Activated gamma-delta T cell (primary cell): ENCODE measurements at regions not wholly inside any gene's neighbourhood (a gene's known extent, or its start where the extent isn't known, plus 50 kb on each side); places are given as distances from the start of the nearest gene placed in this dataset.

Experiments
- DNase-seq: peaks from one replicate; lab custom pipeline; 2025; lab: John Stamatoyannopoulos, UW

DNA sequence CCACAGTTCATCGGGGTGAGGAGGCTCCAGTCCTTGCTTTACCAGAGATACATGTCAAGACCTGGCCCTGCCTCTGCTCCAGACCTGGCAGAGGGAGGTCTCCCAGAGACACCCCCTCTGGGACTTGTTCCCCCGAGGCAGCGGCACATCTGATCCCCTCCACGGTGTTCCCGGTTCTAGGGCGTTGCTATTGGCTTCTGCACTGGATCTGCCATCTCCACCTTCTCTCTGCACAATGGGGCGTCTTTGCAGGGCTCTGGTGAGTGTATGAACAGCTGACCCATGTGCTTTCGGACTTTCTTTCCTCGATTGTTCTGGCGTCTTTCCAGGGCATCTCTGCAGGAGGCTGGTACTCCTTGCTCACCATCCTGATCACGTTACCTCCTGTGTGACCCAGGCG lies 930.4 kb downstream of the TBC1D22A start:
- no peak for DNase-seq

DNA sequence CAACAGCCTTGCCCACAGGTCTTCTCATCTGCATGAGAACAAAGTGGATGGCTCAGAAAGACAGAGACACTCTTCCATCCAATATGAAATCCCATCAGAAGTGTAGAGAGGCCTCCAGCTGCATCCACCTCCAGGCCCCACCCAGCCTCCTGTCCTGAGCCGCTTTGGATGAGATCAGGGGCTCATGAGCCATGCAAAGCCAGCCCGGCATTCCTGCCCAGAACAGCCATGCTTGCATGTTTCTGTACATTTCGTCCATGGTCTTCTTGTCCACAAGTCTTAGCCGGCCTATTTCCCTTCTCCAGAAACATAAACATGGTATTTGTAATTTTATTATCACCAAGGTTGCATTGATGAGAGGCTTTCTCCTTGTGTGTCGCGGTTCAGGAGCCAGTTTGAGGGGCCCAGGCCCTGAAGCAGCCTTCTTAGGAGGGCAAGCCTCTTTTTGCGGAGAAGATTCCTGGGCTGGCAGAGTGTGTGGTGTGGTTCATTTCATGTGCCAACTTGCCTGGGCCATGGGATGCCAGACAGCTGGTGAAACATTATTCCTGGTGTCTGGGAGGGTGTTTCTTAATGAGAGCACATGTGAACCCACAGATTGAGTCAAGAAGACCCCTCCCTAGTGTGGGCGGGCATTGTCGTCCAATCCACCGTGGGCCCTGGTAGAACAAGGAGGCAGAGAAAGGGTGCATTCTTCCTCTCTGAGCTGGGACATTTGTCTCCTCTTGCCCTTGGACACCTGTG lies 928.9 kb downstream of the TBC1D22A start:
- no peak for DNase-seq

DNA sequence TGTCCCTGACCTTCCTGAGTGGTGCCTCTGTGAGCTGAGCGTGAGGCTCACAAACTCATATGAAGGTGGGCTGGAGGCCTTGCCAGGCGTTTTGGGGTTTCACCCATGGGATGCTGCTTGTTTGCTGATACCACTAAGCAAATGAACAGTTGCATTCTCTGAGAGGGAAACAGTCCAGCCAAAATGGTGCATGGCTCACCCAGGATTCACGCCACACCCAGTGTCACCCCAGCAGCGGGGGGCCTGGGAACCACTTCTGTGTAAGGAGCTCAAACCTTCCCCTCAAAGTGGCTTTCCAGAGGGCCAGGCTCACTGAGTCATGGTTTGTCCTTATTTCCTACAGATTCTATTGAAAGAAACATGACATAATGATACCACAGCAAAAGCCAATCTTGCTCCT lies 928.1 kb downstream of the TBC1D22A start:
- DNase-seq: no peak

DNA sequence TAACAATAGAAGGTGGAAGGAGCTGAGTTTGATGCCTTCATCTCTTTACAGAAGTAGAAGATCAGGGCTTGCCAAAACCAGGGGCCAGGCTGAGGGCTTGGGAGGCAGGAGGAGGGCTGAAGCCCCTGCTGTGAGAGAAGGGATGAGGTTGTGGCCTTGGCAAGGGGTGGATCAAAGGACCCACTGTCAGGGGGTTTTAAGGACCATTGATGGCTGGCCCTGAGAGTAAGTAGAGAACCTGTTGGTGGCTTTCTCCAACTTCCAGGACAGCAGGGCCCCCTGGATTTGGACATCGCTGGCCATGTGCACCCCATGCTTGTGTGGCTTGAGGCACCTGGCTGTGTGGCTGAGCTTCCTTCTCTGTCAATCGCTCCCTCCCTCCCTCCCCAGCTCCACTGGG lies 927.7 kb downstream of the TBC1D22A start:
- DNase-seq: no peak

DNA sequence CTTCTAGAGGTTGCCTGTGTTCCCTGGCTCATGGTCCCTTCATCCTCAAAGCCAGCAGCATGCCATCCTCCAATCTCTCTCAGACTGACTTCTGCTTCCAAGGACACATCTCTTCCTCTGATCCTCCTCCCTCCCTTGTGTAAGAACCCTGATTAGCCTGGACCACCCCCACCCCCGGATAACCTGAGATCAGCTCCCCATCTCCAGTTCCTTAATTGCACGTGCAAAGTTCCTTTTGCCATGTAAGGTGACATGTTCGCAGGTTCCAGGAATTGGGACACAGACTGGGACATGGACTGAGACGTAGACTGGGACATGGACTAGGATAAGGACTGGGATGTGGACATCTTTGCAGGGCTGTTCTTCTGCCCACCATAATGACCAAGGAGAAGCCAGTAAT lies 925.3 kb downstream of the TBC1D22A start:
- no peak for DNase-seq

DNA sequence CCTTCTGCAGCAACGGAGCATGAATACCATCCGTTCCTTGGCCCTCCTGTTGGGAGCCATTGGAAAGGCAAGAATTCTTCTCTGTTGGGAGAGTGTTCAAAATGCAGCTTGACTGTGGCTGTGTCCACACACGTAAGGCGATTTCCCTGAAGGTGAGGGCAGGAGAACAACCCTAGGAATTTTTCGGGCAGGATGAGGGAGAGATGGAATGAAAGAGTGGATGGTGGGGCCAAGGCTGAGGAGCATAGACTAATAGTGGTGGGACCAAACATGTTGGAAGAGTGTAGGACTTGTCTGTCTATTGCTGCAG lies 924.9 kb downstream of the TBC1D22A start:
- no peak for DNase-seq

DNA sequence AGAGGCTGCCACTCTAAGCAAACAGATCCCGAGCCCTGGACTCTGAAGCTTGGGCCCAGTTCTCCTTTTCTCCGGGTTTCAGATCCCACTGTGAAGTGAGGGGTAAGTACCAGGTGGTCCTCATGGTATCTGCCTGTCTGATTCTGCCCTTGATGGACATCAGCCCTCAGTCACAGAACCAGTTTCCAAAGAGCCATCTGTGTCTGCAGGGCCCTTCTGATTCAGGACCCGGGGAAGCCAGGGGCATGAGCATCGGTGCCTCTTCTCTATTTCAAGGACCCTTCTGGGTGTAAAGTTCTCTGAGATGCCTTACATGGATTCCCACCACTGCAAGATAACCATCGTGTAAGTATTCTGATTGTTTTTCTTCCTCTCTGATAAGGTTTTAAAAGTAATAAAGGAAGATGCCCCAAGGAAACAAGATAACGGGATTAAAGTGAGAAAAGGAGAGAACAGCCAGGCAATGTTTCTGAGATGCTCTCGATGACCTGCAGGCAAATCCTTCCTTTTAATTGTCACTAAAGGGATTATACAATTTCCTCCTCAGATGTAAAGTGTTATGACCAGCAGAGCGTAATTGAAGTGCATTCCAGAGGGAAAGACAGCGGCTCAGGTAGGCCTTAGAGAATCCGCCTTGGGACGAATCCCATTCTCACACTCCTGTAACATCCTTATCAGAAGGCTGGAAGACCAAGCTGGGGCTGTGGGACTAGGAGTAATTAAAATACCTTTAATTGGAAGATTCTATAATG lies 924.3 kb downstream of the TBC1D22A start:
- DNase-seq: no peak

DNA sequence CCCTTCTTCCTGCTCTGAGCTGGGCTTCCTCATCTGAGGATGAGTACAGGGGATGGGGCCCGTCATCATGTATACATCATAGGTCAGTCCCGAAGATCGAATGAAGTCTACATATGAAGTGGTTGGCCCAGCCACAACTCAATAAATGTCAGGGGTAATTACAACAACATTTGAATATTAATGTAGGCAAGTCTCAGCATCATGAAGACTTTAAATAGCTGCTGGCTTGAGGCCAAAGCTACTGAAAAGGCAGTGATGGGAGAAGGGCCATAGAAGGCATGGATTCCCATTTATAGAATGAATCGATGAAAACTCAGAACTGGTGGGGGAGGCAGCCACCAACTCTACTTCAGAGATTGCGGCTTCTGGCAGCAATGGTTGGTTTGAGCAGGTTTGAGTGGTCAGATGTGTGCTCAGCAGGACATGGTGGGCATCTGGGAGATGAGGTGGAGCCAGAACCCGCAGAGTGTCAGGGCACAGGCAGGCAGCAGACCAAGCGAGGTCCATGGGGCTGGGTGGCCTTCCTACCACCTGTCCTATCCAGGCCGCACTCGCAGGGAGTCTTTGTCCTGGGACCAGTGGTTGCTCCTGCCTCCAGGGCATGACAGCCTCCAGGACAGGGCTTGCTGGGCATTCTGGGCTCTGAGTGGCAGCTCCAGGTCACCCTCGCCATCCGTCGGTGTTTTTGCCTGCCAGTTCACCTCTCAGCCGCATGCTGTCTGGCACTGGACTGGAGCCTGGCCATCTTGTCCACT lies 919.1 kb downstream of the TBC1D22A start:
- DNase-seq: no peak

DNA sequence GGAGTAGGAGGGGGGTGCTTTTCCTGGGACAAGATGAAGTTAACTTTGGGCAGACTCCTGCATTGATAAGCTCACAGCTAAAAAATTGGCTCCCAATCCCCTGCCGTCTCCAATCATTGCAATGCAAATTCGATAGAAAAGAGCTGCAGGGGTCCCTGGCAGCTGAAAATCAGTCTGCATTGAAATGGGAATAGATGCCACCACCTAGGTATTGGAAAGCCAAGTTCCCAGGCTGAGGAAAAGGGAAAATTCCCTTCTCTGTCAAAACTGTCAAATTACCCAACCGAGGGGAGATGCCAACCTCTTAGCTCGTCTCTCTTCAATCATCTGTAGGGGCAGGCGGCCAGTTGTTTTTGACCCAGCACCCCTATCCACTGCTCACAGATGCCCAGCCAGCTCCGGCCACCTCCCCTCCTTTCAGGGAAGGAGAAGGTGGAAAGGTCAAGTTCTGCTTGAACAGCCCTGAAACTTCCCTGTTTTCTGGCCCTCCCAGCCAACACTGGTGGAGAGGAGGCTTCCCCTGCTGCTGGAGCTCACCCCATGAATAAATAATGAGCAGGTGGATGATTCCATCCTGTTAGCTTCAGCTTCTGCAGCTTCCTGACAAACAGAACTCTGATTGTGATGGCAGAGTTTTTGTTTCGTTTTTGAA lies 916.3 kb downstream of the TBC1D22A start:
- no peak for DNase-seq

DNA sequence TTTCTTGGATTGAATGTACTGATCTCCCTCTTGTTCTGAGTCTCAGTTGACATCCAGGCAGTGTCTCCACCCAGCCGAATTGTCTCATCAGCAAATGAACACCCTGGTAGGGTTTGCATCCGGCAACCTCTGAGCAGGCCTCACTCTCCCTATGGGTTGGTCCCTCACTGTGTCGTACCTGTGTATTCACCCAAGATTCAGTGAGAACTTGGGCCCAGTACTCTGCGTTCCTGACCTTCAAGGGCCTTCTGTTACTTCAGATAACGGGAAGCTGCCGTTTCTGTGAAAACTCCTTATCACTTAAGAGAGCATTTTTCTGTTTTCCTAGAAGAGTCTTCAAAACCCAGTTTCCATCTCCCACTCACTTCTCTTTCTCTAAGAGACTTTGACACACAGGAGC lies 915.6 kb downstream of the TBC1D22A start:
- DNase-seq: no peak

DNA sequence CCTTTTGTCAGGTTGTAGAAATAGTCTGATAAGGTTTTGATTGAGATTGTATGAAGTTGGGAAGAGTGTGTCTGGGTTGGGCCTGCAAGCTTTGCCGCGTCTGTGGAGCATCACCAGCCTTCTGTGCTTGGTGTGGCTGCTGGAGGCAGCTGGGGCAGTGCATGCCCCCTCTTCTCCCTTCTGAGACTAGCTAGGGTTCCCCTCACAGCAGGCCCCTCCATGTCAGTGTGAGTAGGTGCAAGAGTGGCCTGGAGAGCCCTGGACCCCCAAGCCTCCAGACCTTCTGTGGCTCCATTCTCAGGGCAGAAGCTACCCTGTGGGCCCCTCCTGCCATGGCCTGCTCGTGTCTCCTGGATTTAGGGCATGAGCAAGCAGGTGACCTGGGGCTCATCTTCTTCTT lies 914.2 kb downstream of the TBC1D22A start:
- DNase-seq: no peak

DNA sequence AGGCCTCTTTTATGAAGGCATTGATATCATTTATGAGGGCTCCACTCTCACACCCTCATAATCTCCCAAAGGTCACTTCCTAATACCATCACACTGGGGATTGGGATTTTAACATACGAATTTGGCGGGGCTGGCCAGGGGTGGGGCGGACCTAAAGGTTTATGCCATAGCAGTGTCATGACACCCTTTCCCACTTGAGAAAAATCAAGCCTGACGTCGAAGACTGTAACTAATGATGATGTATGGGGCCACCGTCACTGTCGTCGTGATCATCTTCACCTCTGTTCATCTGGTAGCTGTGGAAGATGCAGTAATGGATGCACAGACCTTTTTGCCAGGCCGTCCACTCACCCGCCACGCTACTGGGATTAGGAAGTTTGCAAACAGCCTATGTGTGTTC lies 912.1 kb downstream of the TBC1D22A start:
- no peak for DNase-seq

DNA sequence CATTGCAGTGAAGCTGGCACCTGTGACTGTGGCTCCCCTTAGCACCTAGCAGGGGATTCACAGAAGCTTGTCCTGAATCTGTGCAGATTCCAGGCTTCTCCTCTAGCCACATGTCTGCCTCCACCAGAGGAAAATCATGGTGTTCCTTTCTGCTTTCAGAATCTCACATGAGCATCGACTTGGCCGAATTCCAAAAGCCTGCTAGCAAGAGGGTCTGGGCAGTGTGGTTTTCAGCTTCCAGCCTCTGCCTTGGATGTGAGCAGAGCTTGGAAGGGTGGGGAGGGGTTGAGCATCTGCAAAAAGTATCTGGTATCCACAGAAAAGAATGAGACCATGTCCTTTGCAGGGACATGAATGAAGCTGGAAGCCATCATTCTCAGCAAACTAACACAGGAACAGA lies 911.1 kb downstream of the TBC1D22A start:
- no peak for DNase-seq

DNA sequence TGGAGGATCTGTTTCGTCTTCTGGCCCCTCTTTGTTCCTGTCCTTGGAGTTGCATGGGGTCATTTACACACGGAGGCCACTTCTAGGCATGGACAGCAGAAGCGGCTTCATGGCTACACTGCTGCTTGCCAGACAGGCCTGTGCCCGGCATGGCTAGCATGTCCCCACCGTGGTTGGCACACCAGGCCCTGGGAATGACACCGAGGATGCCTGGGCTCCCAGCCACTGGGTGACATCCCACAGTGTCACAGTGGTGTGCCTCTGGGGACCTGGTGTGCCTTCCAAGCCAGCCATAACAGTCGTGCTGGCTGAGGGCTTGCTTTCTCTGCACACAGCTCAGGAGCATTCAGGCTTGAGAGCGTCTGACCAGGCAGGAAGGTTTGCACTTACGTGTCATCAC lies 910.1 kb downstream of the TBC1D22A start:
- no peak for DNase-seq

DNA sequence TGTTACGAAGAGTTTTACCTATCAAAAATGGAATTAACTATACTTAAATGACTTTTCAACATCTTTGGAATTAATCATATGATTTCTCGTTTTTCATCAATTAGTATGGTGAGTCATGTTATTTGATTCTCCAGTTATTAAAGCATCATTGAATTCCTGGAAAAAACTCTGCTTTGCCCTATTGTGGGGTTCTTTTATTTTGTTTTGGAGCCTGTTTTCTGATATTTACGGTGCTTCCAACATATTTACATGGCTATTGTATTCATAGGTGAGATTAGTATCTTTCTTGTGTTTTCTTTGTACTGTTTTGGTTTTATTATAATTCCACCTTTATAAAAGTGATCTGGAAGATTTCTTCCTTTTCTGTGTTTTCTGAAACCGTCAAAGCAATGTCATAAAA lies 902.7 kb downstream of the TBC1D22A start:
- no peak for DNase-seq

DNA sequence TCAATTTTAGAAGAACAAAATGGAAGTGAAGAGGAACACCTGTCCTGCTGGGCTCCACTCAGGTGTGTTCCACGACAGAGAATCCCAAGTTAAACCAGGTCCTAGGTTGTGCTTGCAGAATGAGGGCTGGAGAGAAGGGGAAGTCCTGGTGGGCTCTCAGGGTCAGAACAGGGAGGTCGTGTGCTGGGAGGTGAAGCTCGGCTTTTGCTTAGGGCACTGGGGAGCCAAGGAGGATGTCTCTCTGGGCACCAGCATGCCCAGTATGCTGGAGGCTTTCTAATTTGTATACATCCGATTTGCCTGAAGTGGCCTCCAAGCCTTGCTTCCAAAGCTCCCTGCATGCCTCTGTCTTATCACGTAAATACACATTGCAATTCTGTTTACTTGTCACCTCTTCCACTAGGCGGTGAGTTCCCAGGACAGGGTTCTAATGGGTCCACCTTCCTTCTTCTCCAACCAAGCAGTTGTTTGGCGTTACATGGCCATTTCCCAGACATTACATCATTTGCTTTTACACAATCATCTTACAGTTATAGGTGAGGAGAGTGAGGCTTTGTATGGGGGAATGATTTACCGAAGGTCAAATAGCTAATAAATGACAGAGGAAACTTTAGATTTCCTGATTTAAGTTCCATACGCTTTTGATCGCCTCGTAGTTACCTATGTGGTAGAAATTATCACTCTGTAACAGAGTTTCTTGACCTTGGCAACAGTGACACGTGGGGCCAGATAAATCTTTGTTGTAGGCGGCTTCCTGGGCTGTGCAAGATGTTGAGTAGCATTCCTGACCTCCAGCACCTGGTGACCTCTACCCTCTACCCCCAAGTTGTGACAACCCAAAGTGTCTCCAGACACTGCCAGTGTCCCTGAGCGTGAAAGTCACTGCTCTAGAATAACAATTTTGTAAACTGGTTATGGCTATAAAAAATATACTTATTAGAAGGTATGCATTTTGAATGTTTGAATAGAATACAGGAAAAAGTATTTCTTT lies 901.5 kb downstream of the TBC1D22A start:
- no peak for DNase-seq

DNA sequence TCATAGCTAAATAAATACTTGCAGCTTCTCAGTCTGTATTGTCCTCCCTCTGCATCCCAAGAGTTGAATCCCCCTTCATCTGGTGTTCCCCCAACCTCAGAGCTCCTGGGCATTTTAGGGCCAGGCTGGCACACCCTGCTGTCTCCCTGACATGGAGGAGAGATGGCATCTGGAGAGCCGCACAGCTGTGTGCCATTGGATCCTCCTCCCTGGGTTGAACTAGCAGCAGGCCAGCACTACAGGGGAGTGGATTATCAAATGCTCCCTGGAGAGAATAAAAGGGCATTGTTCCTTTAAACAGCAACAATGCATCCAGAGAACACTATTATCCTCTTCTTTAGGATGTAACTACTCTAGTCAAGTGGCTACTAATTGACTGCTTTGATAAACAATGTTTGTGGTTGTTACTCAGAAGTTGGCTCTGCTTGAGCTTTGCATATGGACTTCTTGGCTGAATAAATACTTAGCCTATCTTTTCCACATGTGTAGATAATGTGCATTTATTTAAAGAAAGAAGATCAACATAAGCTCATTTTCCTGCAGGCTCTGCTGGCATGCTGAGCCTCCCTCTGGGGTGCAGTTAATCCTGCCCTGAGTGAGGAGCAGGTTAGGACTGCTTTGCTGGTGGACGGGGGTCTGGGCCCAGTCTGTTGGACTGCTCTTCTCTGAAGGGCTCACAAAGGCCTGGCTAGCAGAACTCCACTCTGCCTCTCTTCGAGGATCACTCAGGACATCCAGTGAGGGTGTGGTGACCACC lies 897.2 kb downstream of the TBC1D22A start:
- DNase-seq: no peak

DNA sequence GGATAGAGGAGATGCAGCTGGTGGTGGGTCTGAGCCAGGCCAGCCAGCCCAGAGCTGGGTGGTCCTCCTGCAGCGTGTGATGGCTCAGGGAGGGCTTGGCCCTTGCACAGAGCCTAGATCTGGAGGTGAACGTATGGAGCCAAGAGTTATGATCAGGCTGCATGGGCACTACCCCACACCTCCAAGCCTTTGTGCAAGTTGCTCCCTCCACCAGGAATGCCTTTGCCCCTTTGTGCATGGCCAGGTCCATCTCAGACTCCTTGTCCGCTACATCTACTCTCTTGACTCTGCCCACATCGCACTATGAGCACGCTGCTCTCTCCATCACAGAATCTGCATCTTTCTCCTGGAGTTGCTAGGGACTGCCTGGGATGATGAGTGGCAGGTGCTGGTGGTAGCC lies 895.7 kb downstream of the TBC1D22A start:
- no peak for DNase-seq

DNA sequence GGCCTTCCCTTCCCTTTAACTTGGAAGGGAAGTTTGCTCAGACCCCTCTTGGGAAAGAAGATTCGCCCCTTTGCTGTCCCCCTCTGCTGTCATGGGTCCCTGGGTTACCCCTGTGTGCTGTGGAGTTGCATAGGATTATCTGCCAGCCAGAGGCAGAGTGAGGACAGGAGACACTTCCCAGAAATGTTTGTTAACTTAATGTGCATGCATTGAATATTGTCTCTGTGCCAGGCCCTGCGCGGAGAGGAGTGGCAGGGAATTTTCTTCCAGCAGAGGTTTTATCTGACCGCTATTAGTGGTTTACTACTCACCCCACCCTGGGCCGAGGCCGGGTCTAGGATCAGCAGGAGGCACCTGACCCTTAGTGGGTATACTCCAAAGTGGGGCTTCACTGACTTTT lies 894.8 kb downstream of the TBC1D22A start:
- DNase-seq: no peak

DNA sequence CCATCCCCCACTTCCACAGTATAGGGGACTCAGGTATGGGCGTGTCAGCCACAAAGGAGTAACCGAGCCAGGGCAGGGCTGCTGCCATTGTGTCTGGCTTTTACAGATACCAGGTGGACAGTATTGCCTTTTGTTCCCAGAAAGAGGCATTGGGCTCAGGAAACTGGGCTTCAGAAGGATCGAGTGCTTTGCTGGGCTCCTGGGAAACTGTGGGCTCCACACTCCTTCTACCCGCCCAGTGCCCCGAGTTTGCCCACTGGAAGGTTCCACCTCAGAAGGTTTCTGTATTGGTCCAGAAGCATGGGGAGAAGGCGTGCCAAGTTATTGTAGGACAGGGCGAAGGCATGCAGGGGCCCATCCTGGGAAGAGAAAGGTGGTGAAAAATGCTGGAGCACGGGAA lies 894.4 kb downstream of the TBC1D22A start:
- DNase-seq: no peak

DNA sequence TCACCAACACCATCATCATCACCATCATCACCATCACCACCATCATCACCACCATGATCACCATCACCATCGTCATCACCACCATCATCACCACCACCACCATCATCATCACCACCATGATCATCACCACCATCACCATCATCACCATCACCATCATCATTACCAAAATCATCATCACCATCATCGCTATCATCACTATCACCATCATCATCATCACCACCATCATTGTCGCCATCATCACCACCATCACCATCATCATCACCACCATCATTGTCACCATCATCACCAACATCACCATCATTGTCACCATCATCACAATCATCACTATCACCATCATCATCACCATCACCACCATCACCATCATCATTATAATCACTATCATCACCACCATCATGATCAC lies 893.5 kb downstream of the TBC1D22A start:
- no peak for DNase-seq
